Activated gamma-delta T cell (primary cell): ENCODE measurements at regions not wholly inside any gene's neighbourhood (a gene's known extent, or its start where the extent isn't known, plus 50 kb on each side); places are given as distances from the start of the nearest gene placed in this dataset.
"Not testable (repeated sequence)": the region's sequence is repeated elsewhere in the genome, so short reads cannot be mapped to it uniquely, and the experiment has no call there.

Experiments
- DNase-seq: peaks from one replicate; lab custom pipeline; 2025; lab: John Stamatoyannopoulos, UW

- not testable (repeated sequence) for DNase-seq
Observed at GRCh38 chr1:121003230-121003629, 113.7 kb downstream of the PPIAL4A start.

DNA sequence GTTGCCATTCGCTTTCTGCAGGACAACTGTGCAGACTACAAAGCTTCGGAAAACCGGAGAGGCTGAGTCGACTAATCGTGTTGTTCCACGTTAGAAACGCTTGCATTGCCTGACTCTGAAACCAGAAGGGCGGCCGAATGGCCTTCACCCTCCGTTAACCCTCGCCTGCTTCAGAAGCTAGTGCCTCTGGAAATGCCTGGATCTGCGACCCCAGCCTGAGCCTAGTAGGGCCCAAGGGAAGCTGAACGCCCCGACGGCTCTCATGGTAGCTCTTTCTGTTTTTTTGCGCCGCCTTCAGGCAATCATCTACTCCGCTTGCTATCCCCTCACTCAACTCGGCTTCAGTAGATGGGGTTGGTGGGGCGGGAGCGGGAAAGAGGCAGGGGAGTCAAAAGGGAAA is 117.3 kb downstream of the PPIAL4A start:
- not testable (repeated sequence) for DNase-seq

DNA sequence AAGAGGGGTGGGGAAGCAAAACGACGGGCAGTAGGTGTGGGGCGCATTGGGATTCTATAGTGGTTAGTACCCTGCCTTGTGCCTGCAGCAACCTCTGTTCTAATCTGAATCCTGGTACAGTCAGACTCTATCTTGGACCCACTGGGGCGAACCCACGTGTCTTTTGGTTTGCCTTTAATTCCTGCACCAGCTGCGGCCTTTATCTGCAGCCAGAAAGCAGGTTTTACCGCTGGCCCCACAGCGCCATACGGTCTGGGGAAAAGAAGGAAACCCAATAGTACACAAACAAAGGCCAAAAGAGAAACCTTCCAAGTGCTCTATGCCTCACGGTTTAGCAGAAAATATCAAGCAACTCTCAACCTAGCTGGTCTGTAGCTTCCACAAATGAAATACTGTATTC is 118.2 kb downstream of the PPIAL4A start:
- not testable (repeated sequence) for DNase-seq

DNA sequence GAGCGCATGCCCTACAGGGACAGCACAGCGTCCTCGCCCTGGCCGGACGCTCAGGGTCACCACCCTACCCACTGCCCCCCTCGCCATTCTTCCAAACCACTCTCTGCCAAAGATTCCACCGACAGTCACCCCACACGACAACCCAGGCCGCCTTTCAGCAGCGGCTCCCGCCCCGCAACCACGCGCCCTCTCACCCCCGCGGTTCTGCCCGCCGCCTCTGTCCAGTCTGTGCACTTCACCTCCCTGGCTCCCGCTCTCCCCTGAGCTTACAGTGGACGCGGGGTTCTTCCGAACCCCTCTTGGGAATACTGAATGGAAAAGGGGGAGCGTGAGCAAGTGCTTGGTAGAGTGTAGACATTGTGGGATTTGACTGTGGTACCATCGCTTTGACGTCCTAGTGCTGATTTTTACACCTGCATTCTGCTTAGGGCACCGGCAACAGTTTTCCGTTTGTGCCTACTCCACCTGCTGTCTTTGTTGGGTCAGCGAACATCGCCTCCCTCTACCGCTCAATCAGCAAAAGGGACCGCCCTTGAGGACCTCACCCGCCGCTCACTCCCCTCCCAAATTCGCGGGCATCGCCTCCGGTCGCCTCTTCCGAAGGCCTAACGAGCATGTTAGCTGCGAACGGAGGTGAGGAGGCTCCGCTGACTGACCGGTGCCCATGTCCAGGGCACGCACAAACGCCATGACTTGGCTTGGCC is 119.1 kb downstream of the PPIAL4A start:
- DNase-seq = not testable (repeated sequence)

DNA sequence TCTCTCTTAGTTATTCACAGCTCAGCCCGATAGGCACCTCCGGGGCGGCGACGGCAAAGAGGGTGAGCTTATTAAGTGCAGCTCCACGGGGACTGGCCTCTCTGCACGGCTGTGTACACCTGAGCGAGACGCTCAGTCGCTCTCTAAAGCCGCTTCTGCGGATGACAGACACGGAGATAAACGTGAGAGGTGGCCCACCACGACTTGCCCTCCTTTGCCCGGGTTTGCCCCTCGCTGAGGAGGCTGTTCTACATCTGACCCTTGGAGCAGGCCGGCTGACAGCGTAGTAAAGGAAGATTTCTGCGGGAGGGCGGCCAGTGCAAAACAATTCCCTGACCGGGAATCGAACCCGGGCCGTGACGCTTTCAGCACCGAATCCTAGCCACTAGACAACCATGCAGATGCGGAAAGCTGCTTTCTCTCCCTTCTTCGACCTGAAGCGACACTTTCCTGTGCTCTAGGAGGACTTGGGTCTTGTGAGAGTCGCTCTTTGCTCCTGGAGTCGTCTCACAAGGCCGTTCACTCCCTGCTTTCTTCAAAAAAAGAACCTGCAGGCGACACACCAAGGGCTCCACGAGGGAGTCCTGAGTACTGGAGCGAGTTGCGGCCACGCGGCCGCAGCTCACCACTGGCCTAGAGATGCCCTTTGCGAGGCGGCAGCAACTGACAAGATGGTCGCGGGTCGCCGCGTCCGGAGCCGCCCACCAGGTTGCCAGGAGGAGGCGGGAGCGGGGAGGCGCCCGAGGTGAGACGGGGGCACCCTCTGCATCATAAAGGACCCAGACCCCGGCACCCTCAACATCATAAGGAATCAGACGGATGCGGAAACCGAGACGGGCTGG is 119.9 kb downstream of the PPIAL4A start:
- not testable (repeated sequence) for DNase-seq

DNA sequence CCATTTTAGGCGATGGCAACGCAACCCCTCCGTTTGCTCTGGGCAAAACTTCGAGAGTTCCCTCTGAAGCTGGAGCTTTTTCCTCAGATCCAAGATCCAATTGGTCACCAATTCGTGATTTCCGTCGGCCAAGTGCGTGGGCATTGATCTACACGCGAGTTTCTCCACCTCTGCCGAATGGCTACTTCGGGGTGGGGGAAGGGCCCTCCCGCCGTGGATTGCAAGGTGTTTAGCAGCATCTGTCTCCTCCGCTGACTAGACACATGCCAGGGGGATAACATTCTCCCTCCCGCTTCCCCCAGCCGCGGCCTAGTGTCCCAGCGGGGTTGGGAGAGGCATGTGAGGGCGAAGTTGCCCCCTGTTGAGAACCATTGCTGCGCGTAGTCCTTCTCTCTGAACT is 120.6 kb downstream of the PPIAL4A start:
- DNase-seq = not testable (repeated sequence)

- not testable (repeated sequence) for DNase-seq
Observed at GRCh38 chr1:121013181-121013580, 123.6 kb downstream of the PPIAL4A start.

- not testable (repeated sequence) for DNase-seq
Observed at GRCh38 chr1:121016182-121017028, 126.8 kb downstream of the PPIAL4A start.

GRCh38 chr1:121019715-121020349 is 130.3 kb downstream of the PPIAL4A start:
- DNase-seq = not testable (repeated sequence)

- DNase-seq = not testable (repeated sequence)
Observed at GRCh38 chr1:121020350-121021236, 131.0 kb downstream of the PPIAL4A start.

GRCh38 chr1:121021716-121022115 is 132.1 kb downstream of the PPIAL4A start:
- DNase-seq = not testable (repeated sequence)

GRCh38 chr1:121032878-121033494 is 143.4 kb downstream of the PPIAL4A start:
- DNase-seq = not testable (repeated sequence)

DNA sequence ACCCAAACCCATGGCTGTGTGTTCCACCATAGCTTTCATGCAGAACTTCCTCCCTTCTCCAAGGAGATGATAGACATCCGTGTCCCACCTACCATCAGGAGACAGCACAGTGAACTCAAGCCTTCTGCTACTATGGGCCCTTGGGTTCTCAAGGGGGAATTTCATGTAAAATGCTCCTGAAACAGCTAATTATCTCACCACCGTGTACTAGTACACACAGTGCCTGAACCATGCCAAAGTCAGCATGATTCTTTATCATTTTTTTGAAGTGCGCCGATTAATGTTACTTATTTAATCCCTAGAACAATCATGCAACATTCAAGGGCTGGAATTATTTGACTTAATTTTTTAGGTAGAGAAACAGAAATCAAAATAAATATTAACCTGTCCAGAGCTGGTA is 147.2 kb downstream of the PPIAL4A start:
- not testable (repeated sequence) for DNase-seq

DNA sequence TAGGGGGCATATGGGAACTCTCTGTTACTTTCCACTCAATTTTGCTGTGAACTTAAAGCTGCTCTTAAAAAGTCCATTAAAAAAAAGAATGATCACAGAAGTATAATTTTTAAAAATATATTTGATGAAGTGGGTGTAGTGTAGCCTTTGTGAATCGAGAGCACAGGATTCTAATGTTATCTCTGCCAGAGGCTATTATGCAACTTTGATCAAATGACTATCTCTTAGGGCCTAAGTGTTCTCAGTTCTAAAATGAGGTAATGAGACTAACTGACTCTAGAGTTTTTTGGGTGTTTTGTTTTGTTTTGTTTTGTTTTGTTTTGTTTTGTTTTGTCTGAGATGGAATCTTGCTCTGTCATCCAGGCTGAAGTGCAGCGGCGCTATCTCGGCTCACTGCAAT is 143.2 kb downstream of the FAM72B start:
- DNase-seq = not testable (repeated sequence)

- DNase-seq = not testable (repeated sequence)
Observed at GRCh38 chr1:121041497-121041896, 142.6 kb downstream of the FAM72B start.

- DNase-seq = not testable (repeated sequence)
Observed at GRCh38 chr1:121042882-121043281, 141.3 kb downstream of the FAM72B start.

GRCh38 chr1:121048293-121048752 is 135.8 kb downstream of the FAM72B start:
- DNase-seq = not testable (repeated sequence)

DNA sequence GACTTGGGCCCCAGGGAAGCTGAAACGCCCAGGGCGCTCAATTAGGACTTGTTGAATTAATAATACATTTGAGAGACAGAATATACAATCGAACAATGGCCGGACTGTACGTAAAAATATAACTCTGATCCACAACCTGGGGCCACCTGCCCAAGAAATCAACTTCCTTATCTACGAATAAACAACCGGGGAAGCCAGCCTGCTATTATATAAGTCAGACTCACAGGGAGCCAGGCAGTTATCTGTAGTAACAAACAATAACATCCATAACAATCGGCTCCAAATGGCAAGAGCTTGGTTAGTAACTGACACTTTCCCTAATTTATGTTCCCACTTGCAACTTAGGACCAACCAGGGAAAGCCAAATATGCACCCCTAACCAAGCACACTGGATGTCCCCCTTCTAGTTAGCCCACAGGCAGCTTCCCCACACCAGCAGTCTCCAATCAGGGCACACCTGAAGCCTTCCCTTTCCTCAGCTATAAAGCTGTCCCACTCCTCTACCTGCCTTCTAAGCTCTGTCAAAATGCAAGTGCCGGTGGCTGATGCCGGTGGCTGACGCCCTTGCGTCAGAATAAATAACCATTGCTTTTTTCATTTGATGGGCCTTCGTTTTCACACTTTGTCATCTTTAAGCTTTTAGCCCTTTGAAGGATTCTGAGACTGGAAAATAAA is 135.2 kb downstream of the FAM72B start:
- DNase-seq = not testable (repeated sequence)

- not testable (repeated sequence) for DNase-seq
Observed at GRCh38 chr1:121050097-121050496, 134.0 kb downstream of the FAM72B start.
